ENCODE measurements at regions not wholly inside any gene's neighbourhood (a gene's known extent, or its start where the extent isn't known, plus 50 kb on each side); places are given as distances from the start of the nearest gene placed in this dataset.

GRCh38 chr13:76683854-76684253 lies 202.4 kb downstream of the KCTD12 start:
- no peak for DNase-seq
- H2AFZ ChIP-seq (ENCODE audit: insufficient read depth, low read length, poor library complexity), result no peak overlapping the region
- no peak overlapping the region for H3K14ac ChIP-seq (ENCODE audit: low read length)
- no peak overlapping the region for H3K4me2 ChIP-seq (ENCODE audit: low read length)
- no peak overlapping the region for H2BK120ac ChIP-seq (ENCODE audit: insufficient read depth, low read length, poor library complexity)
- H3K9ac ChIP-seq (ENCODE audit: low read length), result no peak overlapping the region
- H3K4me3 ChIP-seq (ENCODE audit: low read depth, low read length), result no peak overlapping the region
- H3K36me3 ChIP-seq (ENCODE audit: control insufficient read depth in 1 of 2, insufficient read depth in 2 of 2, low read length in 2 of 2), result no peaks in the 10 kb centered on the region
- no peaks in the 10 kb centered on the region for H3K9me3 ChIP-seq (ENCODE audit: insufficient read depth, low read depth, low read length)
- H3K23ac ChIP-seq (ENCODE audit: low read length), result no peak overlapping the region
- no peak overlapping the region for H3K4ac ChIP-seq (ENCODE audit: low read depth, low read length)
- no peak overlapping the region for H2BK5ac ChIP-seq (ENCODE audit: low read depth, low read length, poor library complexity)
- H3K4me1 ChIP-seq (ENCODE audit: control insufficient read depth in 1 of 2, insufficient read depth in 2 of 2, low read length in 2 of 2), result peaks cover 0 to 2% of the 10 kb centered on the region in 2 experiments
- no peak overlapping the region for H4K91ac ChIP-seq (ENCODE audit: low read depth, low read length)
- no peak overlapping the region for H2AK5ac ChIP-seq (ENCODE audit: low read length)
- H4K8ac ChIP-seq (ENCODE audit: low read depth, low read length), result no peak overlapping the region
- H3K27me3 ChIP-seq (ENCODE audit: insufficient read depth, low read length), result no peaks in the 10 kb centered on the region
- no peak overlapping the region for H3K27ac ChIP-seq (ENCODE audit: low read depth, low read length)
- no peak overlapping the region for H3K18ac ChIP-seq (ENCODE audit: low read length)
- no CpG with 5 or more reads among the region's 2 CpGs for WGBS (ENCODE audit: extremely low coverage, insufficient coverage, insufficient read length)
- H3K79me1 ChIP-seq (ENCODE audit: low read length), result peaks cover 5% of the 10 kb centered on the region
- H2BK12ac ChIP-seq (ENCODE audit: low read length), result no peak overlapping the region
- H4K12ac ChIP-seq (ENCODE audit: low read depth, low read length), result no peak overlapping the region
- no peaks in the 10 kb centered on the region for H3K79me2 ChIP-seq (ENCODE audit: control insufficient read depth, insufficient read depth, low read length, poor library complexity)

- Histone ChIP-seq H3K9me3 (ENCODE audit: insufficient read depth, low read depth, low read length) (no peaks in the 10 kb centered on the region), H4K12ac (ENCODE audit: low read depth, low read length) (no peak overlapping the region), H2AFZ (ENCODE audit: insufficient read depth, low read length, poor library complexity) (no peak overlapping the region), H3K4ac (ENCODE audit: low read depth, low read length) (no peak overlapping the region), H4K8ac (ENCODE audit: low read depth, low read length) (no peak overlapping the region), H4K91ac (ENCODE audit: low read depth, low read length) (no peak overlapping the region), H3K27ac (ENCODE audit: low read depth, low read length) (no peak overlapping the region), H3K79me2 (ENCODE audit: control insufficient read depth, insufficient read depth, low read length, poor library complexity) (no peaks in the 10 kb centered on the region), H2BK5ac (ENCODE audit: low read depth, low read length, poor library complexity) (no peak overlapping the region), H3K18ac (ENCODE audit: low read length) (no peak overlapping the region), H3K79me1 (ENCODE audit: low read length) (peaks cover 5% of the 10 kb centered on the region), H3K36me3 (ENCODE audit: control insufficient read depth in 1 of 2, insufficient read depth in 2 of 2, low read length in 2 of 2) (no peaks in the 10 kb centered on the region), H2AK5ac (ENCODE audit: low read length) (no peak overlapping the region), H3K4me3 (ENCODE audit: low read depth, low read length) (no peak overlapping the region), H3K4me2 (ENCODE audit: low read length) (no peak overlapping the region), H2BK120ac (ENCODE audit: insufficient read depth, low read length, poor library complexity) (no peak overlapping the region), H2BK12ac (ENCODE audit: low read length) (no peak overlapping the region), H3K14ac (ENCODE audit: low read length) (no peak overlapping the region), H3K23ac (ENCODE audit: low read length) (no peak overlapping the region), H3K27me3 (ENCODE audit: insufficient read depth, low read length) (no peaks in the 10 kb centered on the region), H3K9ac (ENCODE audit: low read length) (no peak overlapping the region), H3K4me1 (ENCODE audit: control insufficient read depth in 1 of 2, insufficient read depth in 2 of 2, low read length in 2 of 2) (peaks cover 0 to 2% of the 10 kb centered on the region in 2 experiments)
- WGBS (ENCODE audit: extremely low coverage, insufficient coverage, insufficient read length), result no CpG with 5 or more reads among the region's 2 CpGs
- DNase-seq, result no peak
These were observed 203.0 kb downstream of the KCTD12 start for GRCh38 chr13:76683168-76683567.

- Histone ChIP-seq H4K8ac (ENCODE audit: low read depth, low read length) (no peak overlapping the region), H2BK120ac (ENCODE audit: insufficient read depth, low read length, poor library complexity) (no peak overlapping the region), H3K36me3 (ENCODE audit: control insufficient read depth in 1 of 2, insufficient read depth in 2 of 2, low read length in 2 of 2) (no peaks in the 10 kb centered on the region), H3K27ac (ENCODE audit: low read depth, low read length) (no peak overlapping the region), H3K18ac (ENCODE audit: low read length) (no peak overlapping the region), H3K4me2 (ENCODE audit: low read length) (no peak overlapping the region), H3K4me1 (ENCODE audit: control insufficient read depth in 1 of 2, insufficient read depth in 2 of 2, low read length in 2 of 2) (no peaks in the 10 kb centered on the region), H2AK5ac (ENCODE audit: low read length) (no peak overlapping the region), H3K4me3 (ENCODE audit: low read depth, low read length) (no peak overlapping the region), H3K9ac (ENCODE audit: low read length) (no peak overlapping the region), H3K9me3 (ENCODE audit: insufficient read depth, low read depth, low read length) (no peaks in the 10 kb centered on the region), H2BK12ac (ENCODE audit: low read length) (no peak overlapping the region), H3K14ac (ENCODE audit: low read length) (no peak overlapping the region), H2BK5ac (ENCODE audit: low read depth, low read length, poor library complexity) (no peak overlapping the region), H3K27me3 (ENCODE audit: insufficient read depth, low read length) (no peaks in the 10 kb centered on the region), H4K12ac (ENCODE audit: low read depth, low read length) (no peak overlapping the region), H4K91ac (ENCODE audit: low read depth, low read length) (no peak overlapping the region), H2AFZ (ENCODE audit: insufficient read depth, low read length, poor library complexity) (no peak overlapping the region), H3K4ac (ENCODE audit: low read depth, low read length) (no peak overlapping the region), H3K79me1 (ENCODE audit: low read length) (no peaks in the 10 kb centered on the region), H3K23ac (ENCODE audit: low read length) (no peak overlapping the region), H3K79me2 (ENCODE audit: control insufficient read depth, insufficient read depth, low read length, poor library complexity) (no peaks in the 10 kb centered on the region)
- no CpG with 5 or more reads among the region's 2 CpGs for WGBS (ENCODE audit: extremely low coverage, insufficient coverage, insufficient read length)
- no peak for DNase-seq
These were observed 206.1 kb downstream of the KCTD12 start for GRCh38 chr13:76680112-76680511.

GRCh38 chr13:76677043-76677442 lies 209.2 kb downstream of the KCTD12 start:
- peak overlapping the region; percentile 79 for H2AK5ac ChIP-seq (ENCODE audit: low read length)

More at GRCh38 chr13:76677043-76677442, 209.2 kb downstream of the KCTD12 start:
- H3K79me2 ChIP-seq (ENCODE audit: control insufficient read depth, insufficient read depth, low read length, poor library complexity), result no peaks in the 10 kb centered on the region
- no peak overlapping the region for H3K27ac ChIP-seq (ENCODE audit: low read depth, low read length)
- no peak overlapping the region for H2AFZ ChIP-seq (ENCODE audit: insufficient read depth, low read length, poor library complexity)
- H3K4me1 ChIP-seq (ENCODE audit: control insufficient read depth in 1 of 2, insufficient read depth in 2 of 2, low read length in 2 of 2), result peaks cover 0 to 2% of the 10 kb centered on the region in 2 experiments
- no peaks in the 10 kb centered on the region for H3K79me1 ChIP-seq (ENCODE audit: low read length)
- H2BK12ac ChIP-seq (ENCODE audit: low read length), result peak overlapping the region; percentile 80
- peak overlapping the region; percentile 51 for H2BK120ac ChIP-seq (ENCODE audit: insufficient read depth, low read length, poor library complexity)
- H4K8ac ChIP-seq (ENCODE audit: low read depth, low read length), result no peak overlapping the region
- no peaks in the 10 kb centered on the region for H3K36me3 ChIP-seq (ENCODE audit: control insufficient read depth in 1 of 2, insufficient read depth in 2 of 2, low read length in 2 of 2)
- no CpG with 5 or more reads among the region's 3 CpGs for WGBS (ENCODE audit: extremely low coverage, insufficient coverage, insufficient read length)
- DNase-seq, result no peak
- no peak overlapping the region for H3K23ac ChIP-seq (ENCODE audit: low read length)
- H3K9ac ChIP-seq (ENCODE audit: low read length), result no peak overlapping the region
- H3K4ac ChIP-seq (ENCODE audit: low read depth, low read length), result no peak overlapping the region
- H3K14ac ChIP-seq (ENCODE audit: low read length), result no peak overlapping the region
- peak overlapping the region; percentile 37 for H3K18ac ChIP-seq (ENCODE audit: low read length)
- no peak overlapping the region for H2BK5ac ChIP-seq (ENCODE audit: low read depth, low read length, poor library complexity)
- H3K4me2 ChIP-seq (ENCODE audit: low read length), result no peak overlapping the region
- H3K4me3 ChIP-seq (ENCODE audit: low read depth, low read length), result no peak overlapping the region
- H3K9me3 ChIP-seq (ENCODE audit: insufficient read depth, low read depth, low read length), result no peaks in the 10 kb centered on the region
- H4K91ac ChIP-seq (ENCODE audit: low read depth, low read length), result peak overlapping the region; percentile 55
- H3K27me3 ChIP-seq (ENCODE audit: insufficient read depth, low read length), result no peaks in the 10 kb centered on the region
- no peak overlapping the region for H4K12ac ChIP-seq (ENCODE audit: low read depth, low read length)

Measured in trophoblast cell (in vitro differentiated cells and primary cell).